ENCODE measurements at regions not wholly inside any gene's neighbourhood (a gene's known extent, or its start where the extent isn't known, plus 50 kb on each side); places are given as distances from the start of the nearest gene placed in this dataset.

GRCh38 chr19:30778061-30778460, 405.9 kb downstream of the ZNF536 start:
- POLR2A ChIA-PET: interaction anchor here (0.6 kb wide), 1 partner anchor 326 kb away, joined by 3 read pairs; no protein-coding TSS in a partner anchor
- CTCF ChIA-PET: interaction anchor here (0.6 kb wide), 1 partner anchor 343 kb away, joined by 4 read pairs; no protein-coding TSS in a partner anchor
- no peak for DNase-seq (ENCODE audit: extremely low spot score)
- no peak for TF ChIP-seq PKNOX1 (IDR thresholded peaks at IDR 0.05)
- no peak for TF ChIP-seq CTBP1 (IDR thresholded peaks at IDR 0.05; ENCODE audit: borderline replicate concordance)
- no peak for TF ChIP-seq ELF4 (IDR thresholded peaks at IDR 0.05)
- no peak for TF ChIP-seq SP1 (IDR thresholded peaks at IDR 0.05)
- no peak for TF ChIP-seq L3MBTL2 (conservative IDR thresholded peaks at IDR 0.05)
- TF ChIP-seq LEF1 (IDR thresholded peaks at IDR 0.05; ENCODE audit: borderline replicate concordance): no peak
- TF ChIP-seq BHLHE40 (IDR thresholded peaks at IDR 0.05; ENCODE audit: borderline replicate concordance): no peak
- TF ChIP-seq NFRKB (IDR thresholded peaks at IDR 0.05): no peak
- no peak for TF ChIP-seq FOXK2 (IDR thresholded peaks at IDR 0.05)
- no peak for TF ChIP-seq ARNT (IDR thresholded peaks at IDR 0.05)
- TF ChIP-seq FOXM1 (IDR thresholded peaks at IDR 0.05; ENCODE audit: borderline replicate concordance): no peak
- no peak for TF ChIP-seq TARDBP (IDR thresholded peaks at IDR 0.05)
- no peak for TF ChIP-seq FOXA1 (IDR thresholded peaks at IDR 0.05)
- no peak for TF ChIP-seq HDGF (IDR thresholded peaks at IDR 0.05; ENCODE audit: borderline replicate concordance)
- no peak for TF ChIP-seq SUZ12 (IDR thresholded peaks at IDR 0.05)

GRCh38 chr19:30775956-30776355, 403.8 kb downstream of the ZNF536 start:
- CTCF ChIA-PET: no interaction called here
- POLR2A ChIA-PET: no interaction called here
- no peak for DNase-seq (ENCODE audit: extremely low spot score)
- TF ChIP-seq SUZ12 (IDR thresholded peaks at IDR 0.05): no peak
- no peak for TF ChIP-seq L3MBTL2 (conservative IDR thresholded peaks at IDR 0.05)
- TF ChIP-seq FOXM1 (IDR thresholded peaks at IDR 0.05; ENCODE audit: borderline replicate concordance): no peak
- TF ChIP-seq LEF1 (IDR thresholded peaks at IDR 0.05; ENCODE audit: borderline replicate concordance): no peak
- TF ChIP-seq SP1 (IDR thresholded peaks at IDR 0.05): no peak
- no peak for TF ChIP-seq FOXA1 (IDR thresholded peaks at IDR 0.05)
- TF ChIP-seq ELF4 (IDR thresholded peaks at IDR 0.05): no peak
- no peak for TF ChIP-seq ZNF384 (IDR thresholded peaks at IDR 0.05)
- TF ChIP-seq TARDBP (IDR thresholded peaks at IDR 0.05): no peak
- TF ChIP-seq HDGF (IDR thresholded peaks at IDR 0.05; ENCODE audit: borderline replicate concordance): no peak
- no peak for TF ChIP-seq ARNT (IDR thresholded peaks at IDR 0.05)
- no peak for TF ChIP-seq PKNOX1 (IDR thresholded peaks at IDR 0.05)
- no peak for TF ChIP-seq BHLHE40 (IDR thresholded peaks at IDR 0.05; ENCODE audit: borderline replicate concordance)
- no peak for TF ChIP-seq NFRKB (IDR thresholded peaks at IDR 0.05)
- no peak for TF ChIP-seq CTBP1 (IDR thresholded peaks at IDR 0.05; ENCODE audit: borderline replicate concordance)
- no peak for TF ChIP-seq FOXK2 (IDR thresholded peaks at IDR 0.05)

- ChIA-PET POLR2A (no interaction called here), CTCF (no interaction called here)
- DNase-seq (ENCODE audit: extremely low spot score): no peak
- TF ChIP-seq ARNT (IDR thresholded peaks at IDR 0.05): no peak
- TF ChIP-seq L3MBTL2 (conservative IDR thresholded peaks at IDR 0.05): no peak
- TF ChIP-seq NFRKB (IDR thresholded peaks at IDR 0.05): no peak
- no peak for TF ChIP-seq SP1 (IDR thresholded peaks at IDR 0.05)
- no peak for TF ChIP-seq BHLHE40 (IDR thresholded peaks at IDR 0.05; ENCODE audit: borderline replicate concordance)
- TF ChIP-seq FOXA1 (IDR thresholded peaks at IDR 0.05): no peak
- no peak for TF ChIP-seq SUZ12 (IDR thresholded peaks at IDR 0.05)
- no peak for TF ChIP-seq PKNOX1 (IDR thresholded peaks at IDR 0.05)
- no peak for TF ChIP-seq FOXK2 (IDR thresholded peaks at IDR 0.05)
- no peak for TF ChIP-seq FOXM1 (IDR thresholded peaks at IDR 0.05; ENCODE audit: borderline replicate concordance)
- no peak for TF ChIP-seq ELF4 (IDR thresholded peaks at IDR 0.05)
- TF ChIP-seq ZNF384 (IDR thresholded peaks at IDR 0.05): no peak
- no peak for TF ChIP-seq HDGF (IDR thresholded peaks at IDR 0.05; ENCODE audit: borderline replicate concordance)
- no peak for TF ChIP-seq TARDBP (IDR thresholded peaks at IDR 0.05)
- TF ChIP-seq LEF1 (IDR thresholded peaks at IDR 0.05; ENCODE audit: borderline replicate concordance): no peak
- TF ChIP-seq CTBP1 (IDR thresholded peaks at IDR 0.05; ENCODE audit: borderline replicate concordance): no peak
Measured at GRCh38 chr19:30774252-30774766, 402.1 kb downstream of the ZNF536 start.

GRCh38 chr19:30762651-30763050, 390.5 kb downstream of the ZNF536 start:
- TF ChIP-seq FOXM1 (IDR thresholded peaks at IDR 0.05; ENCODE audit: borderline replicate concordance): no peak
- no peak for TF ChIP-seq NFRKB (IDR thresholded peaks at IDR 0.05)
- no peak for TF ChIP-seq ELF4 (IDR thresholded peaks at IDR 0.05)
- TF ChIP-seq BHLHE40 (IDR thresholded peaks at IDR 0.05; ENCODE audit: borderline replicate concordance): no peak
- TF ChIP-seq SUZ12 (IDR thresholded peaks at IDR 0.05): no peak
- TF ChIP-seq ZNF384 (IDR thresholded peaks at IDR 0.05): no peak
- TF ChIP-seq PKNOX1 (IDR thresholded peaks at IDR 0.05): no peak
- no peak for TF ChIP-seq FOXA1 (IDR thresholded peaks at IDR 0.05)
- no peak for DNase-seq (ENCODE audit: extremely low spot score)

GRCh38 chr19:30760014-30760413, 387.8 kb downstream of the ZNF536 start:
- no peak for TF ChIP-seq SUZ12 (IDR thresholded peaks at IDR 0.05)
- no peak for TF ChIP-seq FOXA1 (IDR thresholded peaks at IDR 0.05)
- TF ChIP-seq BHLHE40 (IDR thresholded peaks at IDR 0.05; ENCODE audit: borderline replicate concordance): no peak
- TF ChIP-seq HDGF (IDR thresholded peaks at IDR 0.05; ENCODE audit: borderline replicate concordance): no peak
- no peak for TF ChIP-seq SP1 (IDR thresholded peaks at IDR 0.05)
- no peak for TF ChIP-seq PKNOX1 (IDR thresholded peaks at IDR 0.05)
- TF ChIP-seq FOXM1 (IDR thresholded peaks at IDR 0.05; ENCODE audit: borderline replicate concordance): no peak
- TF ChIP-seq ARNT (IDR thresholded peaks at IDR 0.05): no peak
- no peak for TF ChIP-seq CTBP1 (IDR thresholded peaks at IDR 0.05; ENCODE audit: borderline replicate concordance)
- no peak for TF ChIP-seq FOXK2 (IDR thresholded peaks at IDR 0.05)
- TF ChIP-seq LEF1 (IDR thresholded peaks at IDR 0.05; ENCODE audit: borderline replicate concordance): no peak
- TF ChIP-seq TARDBP (IDR thresholded peaks at IDR 0.05): no peak
- no peak for TF ChIP-seq NFRKB (IDR thresholded peaks at IDR 0.05)
- no peak for TF ChIP-seq L3MBTL2 (conservative IDR thresholded peaks at IDR 0.05)
- TF ChIP-seq ELF4 (IDR thresholded peaks at IDR 0.05): no peak
- no peak for TF ChIP-seq ZNF384 (IDR thresholded peaks at IDR 0.05)
- POLR2A ChIA-PET: no interaction called here
- DNase-seq (ENCODE audit: extremely low spot score): no peak
- CTCF ChIA-PET: no interaction called here

More at GRCh38 chr19:30762651-30763050, 390.5 kb downstream of the ZNF536 start:
- CTCF ChIA-PET: no interaction called here
- POLR2A ChIA-PET: no interaction called here

All from HEK293T (cell line).